ENCODE measurements at regions not wholly inside any gene's neighbourhood (a gene's known extent, or its start where the extent isn't known, plus 50 kb on each side); places are given as distances from the start of the nearest gene placed in this dataset.
"Not testable (repeated sequence)": the region's sequence is repeated elsewhere in the genome, so short reads cannot be mapped to it uniquely, and the experiment has no call there.

GRCh38 chr3:193060748-193061546, 143.3 kb upstream of the MB21D2 start:
- DNase-seq (ENCODE audit: extremely low spot score): no peak
- Histone ChIP-seq H3K4me3 (no peak overlapping the region), H3K36me3 (no peaks in the 10 kb centered on the region), H3K27ac (replicated peaks in 1 of 4) (no peak overlapping the region), H3K27me3 (peaks cover 0 to 6% (median 0%) of the 10 kb centered on the region in 4 donors), H3K4me1 (no peaks in the 10 kb centered on the region), H3K9me3 (no peaks in the 10 kb centered on the region)
- intact Hi-C loops (cut with DNase I): no loop called here
- TF ChIP-seq POLR2AphosphoS5 (IDR thresholded peaks at IDR 0.05): no peak
- TF ChIP-seq POLR2A (IDR thresholded peaks at IDR 0.05; ENCODE audit: low read depth): no peak
- TF ChIP-seq, protein P1, sequence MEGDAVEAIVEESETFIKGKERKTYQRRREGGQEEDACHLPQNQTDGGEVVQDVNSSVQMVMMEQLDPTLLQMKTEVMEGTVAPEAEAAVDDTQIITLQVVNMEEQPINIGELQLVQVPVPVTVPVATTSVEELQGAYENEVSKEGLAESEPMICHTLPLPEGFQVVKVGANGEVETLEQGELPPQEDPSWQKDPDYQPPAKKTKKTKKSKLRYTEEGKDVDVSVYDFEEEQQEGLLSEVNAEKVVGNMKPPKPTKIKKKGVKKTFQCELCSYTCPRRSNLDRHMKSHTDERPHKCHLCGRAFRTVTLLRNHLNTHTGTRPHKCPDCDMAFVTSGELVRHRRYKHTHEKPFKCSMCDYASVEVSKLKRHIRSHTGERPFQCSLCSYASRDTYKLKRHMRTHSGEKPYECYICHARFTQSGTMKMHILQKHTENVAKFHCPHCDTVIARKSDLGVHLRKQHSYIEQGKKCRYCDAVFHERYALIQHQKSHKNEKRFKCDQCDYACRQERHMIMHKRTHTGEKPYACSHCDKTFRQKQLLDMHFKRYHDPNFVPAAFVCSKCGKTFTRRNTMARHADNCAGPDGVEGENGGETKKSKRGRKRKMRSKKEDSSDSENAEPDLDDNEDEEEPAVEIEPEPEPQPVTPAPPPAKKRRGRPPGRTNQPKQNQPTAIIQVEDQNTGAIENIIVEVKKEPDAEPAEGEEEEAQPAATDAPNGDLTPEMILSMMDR (IDR thresholded peaks at IDR 0.05): no peak
- TF ChIP-seq EP300 (IDR thresholded peaks at IDR 0.05): no peak
- WGBS: 84% methylated on average over 9 of the region's 9 CpGs

GRCh38 chr3:193068365-193068764, 150.7 kb upstream of the MB21D2 start:
- no peaks in the 10 kb centered on the region for H3K4me1 ChIP-seq
- TF ChIP-seq POLR2A (IDR thresholded peaks at IDR 0.05; ENCODE audit: low read depth) (no peak), EP300 (IDR thresholded peaks at IDR 0.05) (no peak), POLR2AphosphoS5 (IDR thresholded peaks at IDR 0.05) (no peak)
- TF ChIP-seq, protein P1 (IDR thresholded peaks at IDR 0.05): no peak
- no peak overlapping the region for H3K4me3 ChIP-seq
- no peak overlapping the region for H3K27ac ChIP-seq (replicated peaks in 1 of 4)
- no peak for DNase-seq (ENCODE audit: extremely low spot score)
- no peaks in the 10 kb centered on the region for H3K27me3 ChIP-seq
- intact Hi-C loops (cut with DNase I): no loop called here
- WGBS: 53% methylated on average over 2 of the region's 2 CpGs
- H3K36me3 ChIP-seq: no peaks in the 10 kb centered on the region
- no peaks in the 10 kb centered on the region for H3K9me3 ChIP-seq

DNA sequence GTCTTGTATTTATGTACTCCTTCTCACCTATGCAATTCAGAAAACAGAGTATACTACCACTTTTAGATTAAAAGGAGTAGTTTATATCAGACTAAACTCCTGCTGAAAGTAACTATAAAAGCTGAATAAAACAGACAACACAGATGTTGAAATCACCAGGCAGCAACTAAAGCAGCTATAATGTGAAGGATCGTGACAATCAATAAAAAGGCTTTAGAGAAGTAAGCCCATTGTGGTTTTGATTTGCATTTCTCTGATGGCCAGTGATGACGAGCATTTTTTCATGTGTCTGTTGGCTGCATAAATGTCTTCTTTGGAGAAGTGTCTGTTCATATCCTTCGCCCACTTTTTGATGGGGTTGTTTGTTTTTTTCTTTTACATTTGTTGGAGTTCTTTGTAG, 152.1 kb upstream of the MB21D2 start:
- H3K27ac ChIP-seq (replicated peaks in 1 of 4); H3K36me3 ChIP-seq; H3K9me3 ChIP-seq; intact Hi-C loops (cut with DNase I); DNase-seq (ENCODE audit: extremely low spot score); H3K4me3 ChIP-seq; H3K4me1 ChIP-seq; H3K27me3 ChIP-seq: not testable (repeated sequence)
- 83% methylated on average over 3 of the region's 3 CpGs for WGBS

- H3K4me1 ChIP-seq: no peaks in the 10 kb centered on the region
- intact Hi-C loops (cut with DNase I): no loop called here
- no peak for TF ChIP-seq POLR2AphosphoS5 (IDR thresholded peaks at IDR 0.05)
- TF ChIP-seq, protein P1 (IDR thresholded peaks at IDR 0.05): no peak
- no peak for TF ChIP-seq EP300 (IDR thresholded peaks at IDR 0.05)
- TF ChIP-seq POLR2A (IDR thresholded peaks at IDR 0.05; ENCODE audit: low read depth): no peak
- H3K27me3 ChIP-seq: no peaks in the 10 kb centered on the region
- H3K27ac ChIP-seq (replicated peaks in 1 of 4): no peak overlapping the region
- WGBS: 63% methylated on average over 4 of the region's 4 CpGs
- H3K36me3 ChIP-seq: no peaks in the 10 kb centered on the region
- H3K4me3 ChIP-seq: no peak overlapping the region
- peaks cover 0 to 6% (median 0%) of the 10 kb centered on the region in 4 donors for H3K9me3 ChIP-seq
- DNase-seq (ENCODE audit: extremely low spot score): no peak
Observed at GRCh38 chr3:193078996-193079753, 161.5 kb upstream of the MB21D2 start.

- no peaks in the 10 kb centered on the region for H3K4me1 ChIP-seq
- intact Hi-C loops (cut with DNase I): no loop called here
- no peak overlapping the region for H3K4me3 ChIP-seq
- peaks cover 0 to 6% (median 0%) of the 10 kb centered on the region in 4 donors for H3K9me3 ChIP-seq
- H3K27ac ChIP-seq (replicated peaks in 1 of 4): no peak overlapping the region
- H3K27me3 ChIP-seq: no peaks in the 10 kb centered on the region
- WGBS: 81% methylated on average over 3 of the region's 3 CpGs
- no peak for DNase-seq (ENCODE audit: extremely low spot score)
- H3K36me3 ChIP-seq: no peaks in the 10 kb centered on the region
- TF ChIP-seq, protein P1 (IDR thresholded peaks at IDR 0.05): no peak
- TF ChIP-seq POLR2A (IDR thresholded peaks at IDR 0.05; ENCODE audit: low read depth) (no peak), EP300 (IDR thresholded peaks at IDR 0.05) (no peak), POLR2AphosphoS5 (IDR thresholded peaks at IDR 0.05) (no peak)
Observed at GRCh38 chr3:193080821-193081365, 160.1 kb upstream of the PLAAT1 start.
